GM21447 (cell line): ENCODE measurements at regions not wholly inside any gene's neighbourhood (a gene's known extent, or its start where the extent isn't known, plus 50 kb on each side); places are given as distances from the start of the nearest gene placed in this dataset.
A peak's percentile ranks its signal among the peaks of the same experiment; 100 is the strongest.

Experiments
- ATAC-seq: cut with Tn5 transposase; IDR thresholded peaks from one replicate; pipeline ENCODE4 v1.9.1; 2021; ENCODE audit not compliant: unreplicated experiment

DNA sequence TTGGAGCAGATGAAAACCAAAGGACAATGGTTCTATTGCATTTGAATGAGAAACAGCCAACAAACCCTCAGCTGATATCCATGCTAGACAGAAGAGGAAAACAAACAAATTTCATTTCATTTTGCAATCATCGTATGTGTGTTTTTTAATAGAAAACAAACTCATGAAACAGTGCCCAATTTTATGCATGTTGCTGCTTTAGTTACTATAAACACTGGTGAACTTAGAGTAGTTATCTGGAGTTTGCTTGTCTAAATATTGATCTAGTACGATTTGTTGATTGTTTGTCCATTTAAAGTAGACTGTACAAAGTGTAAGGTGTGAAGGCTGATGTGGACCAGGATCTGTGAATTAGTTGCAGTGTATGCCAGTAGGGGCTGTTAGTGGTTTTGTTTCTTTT lies 166.6 kb downstream of the KITLG start:
- no peak for ATAC-seq

GRCh38 chr12:88416155-88416554 lies 164.1 kb downstream of the KITLG start:
- ATAC-seq, result no peak

- no peak for ATAC-seq
Measured at GRCh38 chr12:88416786-88417185, 163.5 kb downstream of the KITLG start.

GRCh38 chr12:88417531-88417930 lies 162.7 kb downstream of the KITLG start:
- ATAC-seq, result no peak

DNA sequence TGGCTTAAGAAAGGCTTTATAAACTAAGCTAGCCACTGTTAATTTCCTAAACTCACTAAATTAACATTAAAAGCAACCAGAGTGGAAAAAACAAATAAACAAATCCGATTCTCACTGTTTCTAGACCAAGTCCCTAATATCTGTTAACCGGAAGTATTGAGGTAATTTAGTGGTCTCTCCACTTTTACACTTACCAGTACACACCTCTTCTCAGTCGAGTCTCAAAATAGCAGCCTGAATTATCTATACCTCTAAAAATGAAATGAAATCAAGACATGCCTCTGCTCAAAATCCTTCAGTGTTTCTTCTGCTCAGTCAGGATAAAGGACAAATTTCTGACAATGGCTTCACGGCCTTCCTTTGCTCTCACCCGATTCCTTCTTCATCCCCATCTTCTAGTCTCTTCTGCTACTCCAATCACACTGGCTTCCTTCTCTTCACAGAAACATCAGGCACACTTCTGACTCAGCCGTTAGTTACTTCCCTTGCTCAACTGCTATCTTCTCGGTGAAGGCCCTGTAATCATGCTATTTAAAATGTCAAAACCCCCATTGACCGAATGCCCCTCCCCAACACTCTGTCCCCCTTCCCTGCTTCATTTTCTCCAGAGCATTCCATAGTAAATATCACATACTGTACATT lies 161.3 kb downstream of the KITLG start:
- no peak for ATAC-seq

GRCh38 chr12:88419794-88420193 lies 160.5 kb downstream of the KITLG start:
- ATAC-seq, result no peak

- no peak for ATAC-seq
Measured at GRCh38 chr12:88420457-88420856, 159.8 kb downstream of the KITLG start.

- no peak for ATAC-seq
Measured at GRCh38 chr12:88424791-88425730, 155.2 kb downstream of the KITLG start.

DNA sequence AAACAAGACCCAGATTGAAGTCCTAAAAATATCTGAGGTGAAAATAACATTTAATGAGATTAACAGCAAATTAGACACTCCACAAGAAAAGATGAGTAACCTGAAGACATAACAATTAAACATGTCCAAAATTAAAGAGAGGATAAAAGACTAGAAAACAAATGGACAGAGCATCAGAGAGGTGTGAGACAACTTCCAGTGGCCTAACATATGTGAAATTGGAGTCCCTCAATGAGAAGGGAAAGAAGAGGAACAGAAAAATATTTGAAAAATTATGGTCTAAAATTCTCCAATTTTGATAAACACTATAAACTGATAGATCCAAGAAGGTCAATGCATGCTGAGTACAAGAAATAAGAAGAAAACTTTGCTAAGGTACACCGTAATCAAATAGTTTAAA lies 151.9 kb downstream of the KITLG start:
- ATAC-seq, result no peak

DNA sequence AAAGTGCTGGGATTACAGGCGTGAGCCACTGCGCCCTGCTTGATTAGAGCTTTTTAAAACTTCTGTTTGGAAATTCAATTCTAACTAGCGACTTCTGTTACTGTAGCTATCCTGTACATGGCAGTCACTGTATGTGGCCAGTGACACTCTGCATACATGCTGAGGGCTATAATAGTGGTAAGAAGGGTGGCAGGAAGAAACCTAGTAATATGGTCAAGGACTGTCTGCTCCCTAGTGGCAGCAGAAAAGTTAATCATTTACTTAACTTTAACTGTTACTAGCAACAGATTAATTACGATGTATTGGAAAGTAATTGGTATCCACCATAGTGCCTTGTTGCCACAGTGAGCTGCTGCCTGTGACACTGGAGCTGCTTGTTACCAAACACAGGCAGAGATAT lies 149.0 kb downstream of the KITLG start:
- no peak for ATAC-seq

- no peak for ATAC-seq
Measured at GRCh38 chr12:88432531-88433490, 147.5 kb downstream of the KITLG start.

GRCh38 chr12:88433997-88434703 lies 146.1 kb downstream of the KITLG start:
- ATAC-seq, result peak; percentile 74

DNA sequence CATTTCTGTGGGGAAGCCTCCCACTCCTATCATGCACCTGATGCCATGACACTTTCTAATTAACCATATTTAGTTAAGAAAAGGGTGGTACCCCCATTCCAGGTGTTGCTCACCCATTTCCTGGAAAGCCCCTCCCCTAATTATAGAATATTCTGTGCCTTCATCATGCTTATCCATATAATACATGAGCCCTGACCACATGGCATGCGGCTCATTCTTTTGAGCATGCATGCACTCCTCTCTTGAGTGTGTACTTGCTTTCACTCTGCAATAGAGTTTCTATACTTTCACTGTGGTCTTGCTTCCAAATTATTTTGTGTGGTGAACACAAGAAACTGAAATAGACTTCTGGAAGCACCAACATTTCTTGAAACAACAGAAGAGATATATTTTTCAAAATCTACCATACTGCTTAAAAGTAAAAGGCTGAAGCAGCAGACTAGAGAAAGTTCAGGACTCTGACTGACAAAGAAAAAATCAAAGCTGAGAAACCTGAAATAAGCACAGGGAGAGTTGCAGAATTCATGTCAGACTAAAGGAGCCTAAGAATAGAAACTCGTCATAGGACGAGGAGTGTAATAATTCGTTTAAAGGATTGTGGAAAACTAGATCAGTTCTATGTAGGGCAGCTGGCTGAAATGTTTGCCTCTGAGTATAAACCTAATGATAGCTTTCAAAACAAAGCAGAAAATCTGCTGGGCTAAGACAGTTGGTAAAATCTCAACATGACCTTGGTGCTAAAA lies 144.8 kb downstream of the KITLG start:
- no peak for ATAC-seq

DNA sequence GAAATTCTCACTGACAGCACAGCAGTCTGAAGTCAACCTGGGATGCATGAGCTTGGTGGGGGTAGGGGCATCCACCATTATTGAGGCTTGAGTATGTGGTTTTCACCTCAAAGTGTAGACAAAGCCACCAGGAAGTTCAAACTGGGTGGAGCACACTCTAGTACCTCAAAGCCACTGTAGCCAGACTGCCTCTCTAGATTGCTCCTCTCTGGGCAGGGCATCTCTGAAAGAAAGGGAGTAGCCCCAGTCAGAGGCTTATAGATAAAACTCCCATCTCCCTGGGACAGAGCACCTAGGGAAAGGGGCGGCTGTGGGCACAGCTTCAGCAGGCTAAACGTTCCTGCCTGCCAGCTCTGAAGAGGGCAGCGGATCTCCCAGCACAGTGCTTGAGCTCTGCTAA lies 143.0 kb downstream of the KITLG start:
- ATAC-seq, result no peak
